DMS 273 (cell line): ENCODE measurements at regions not wholly inside any gene's neighbourhood (a gene's known extent, or its start where the extent isn't known, plus 50 kb on each side); places are given as distances from the start of the nearest gene placed in this dataset.

ENCODE experiments used
- DNase-seq: peaks from one replicate; lab custom pipeline; 2025; ENCODE audit not compliant: unreplicated experiment; lab: John Stamatoyannopoulos, UW

DNA sequence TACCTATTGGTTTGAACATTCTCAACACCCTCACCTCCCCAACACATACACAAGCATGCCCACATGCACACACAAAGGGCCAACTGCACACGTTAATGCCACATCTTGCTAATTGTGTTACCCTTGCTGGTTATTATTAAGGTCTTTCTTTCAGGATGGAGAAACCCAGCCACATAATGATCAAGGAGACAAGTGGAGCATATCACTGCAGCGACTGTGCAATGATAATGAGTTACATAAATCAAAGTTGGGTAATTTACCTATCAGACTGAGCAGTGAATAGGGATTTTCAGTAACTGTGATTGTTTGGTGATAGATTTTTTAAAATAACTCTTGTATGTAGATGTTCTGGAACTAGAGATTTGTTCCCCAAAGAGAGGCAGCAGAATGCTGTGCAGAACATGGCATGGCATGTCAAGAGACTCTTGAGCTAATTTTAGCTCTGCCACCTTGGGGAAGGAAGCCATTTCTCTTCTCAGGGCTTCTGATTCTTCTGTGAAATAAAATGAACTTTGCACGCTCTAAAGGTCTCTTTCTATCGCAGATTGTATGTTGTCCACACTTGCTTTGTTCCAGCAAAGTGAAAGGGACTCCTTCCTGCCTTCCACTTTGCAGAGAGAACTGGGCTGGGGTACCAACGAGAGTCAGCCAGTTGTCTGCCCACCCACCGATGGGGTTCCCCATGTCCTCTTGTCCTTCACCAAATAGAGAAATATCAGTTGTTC is 126.0 kb upstream of the CAMK1G start:
- DNase-seq: no peak

DNA sequence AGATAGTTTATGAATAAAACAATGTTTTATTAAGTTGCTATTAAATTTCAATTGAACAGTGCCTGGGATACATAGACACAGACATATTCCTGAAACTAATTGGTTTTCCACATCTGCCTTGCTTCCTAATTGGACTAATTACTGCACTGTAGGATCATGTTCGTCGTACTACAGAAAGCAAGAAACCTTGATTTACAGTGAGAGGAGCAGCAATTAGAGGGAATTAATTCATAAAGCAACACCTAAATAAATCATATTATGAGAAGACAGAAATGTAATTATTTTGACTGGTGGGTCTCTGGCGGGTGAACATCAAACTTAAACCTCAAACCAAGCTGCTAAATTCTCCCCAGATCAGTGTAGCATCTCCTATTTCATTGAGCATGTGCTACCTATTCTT is 124.6 kb upstream of the CAMK1G start:
- DNase-seq: no peak

DNA sequence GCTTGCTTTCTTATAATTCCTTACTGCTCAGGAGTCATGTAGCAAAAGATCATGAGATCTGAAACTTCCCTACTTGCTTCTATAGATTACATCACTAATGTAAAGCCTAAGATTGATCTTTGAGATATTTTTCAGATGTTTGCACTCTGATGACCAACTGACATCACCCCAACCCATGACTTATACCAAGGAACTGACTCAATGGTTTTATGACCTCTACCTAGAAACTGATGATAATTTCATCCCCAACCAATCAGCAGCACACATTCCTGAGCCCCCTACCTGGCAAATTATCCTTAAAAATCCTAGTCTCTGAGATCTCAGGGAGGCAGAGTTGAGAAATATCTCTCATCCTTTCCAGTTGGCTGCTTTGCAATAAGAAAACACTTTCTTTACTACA is 122.3 kb upstream of the CAMK1G start:
- DNase-seq: no peak

DNA sequence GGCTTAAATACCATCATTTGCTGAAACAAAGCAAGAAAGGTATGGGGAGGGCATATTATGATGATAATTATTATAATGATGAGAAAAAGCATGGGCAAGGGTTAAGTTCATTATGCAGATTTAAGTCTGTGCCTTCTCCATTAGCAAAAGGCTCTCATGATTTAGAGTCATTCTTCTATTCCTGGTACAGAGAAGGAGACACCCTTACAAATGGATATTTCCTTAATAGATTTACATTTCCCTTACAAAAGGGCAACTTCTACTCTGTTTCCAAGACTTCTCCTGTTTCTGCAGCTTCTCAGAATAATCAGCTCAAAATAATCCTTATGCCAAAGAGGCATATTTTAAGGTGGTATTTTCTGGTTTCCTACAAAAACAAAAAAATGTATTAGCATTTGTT is 121.1 kb upstream of the CAMK1G start:
- DNase-seq: no peak

DNA sequence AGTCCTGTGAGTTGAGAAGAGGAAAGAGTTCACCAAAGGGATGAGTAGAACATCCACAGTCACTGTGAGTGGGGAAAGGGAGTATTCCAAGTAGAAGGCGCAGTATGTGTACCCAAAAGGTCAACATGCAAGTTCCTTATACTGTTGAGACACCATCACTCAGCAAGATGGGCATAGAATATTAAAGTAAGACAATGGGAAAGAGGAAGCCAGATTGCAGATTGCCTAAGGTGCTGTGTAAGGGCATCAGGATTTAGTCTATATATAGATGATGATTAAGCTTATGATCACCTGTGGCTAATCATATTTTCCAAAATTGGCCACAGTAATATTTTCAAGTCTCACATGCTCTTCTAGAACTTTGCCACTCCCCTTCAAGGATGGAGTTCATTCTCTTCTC is 120.1 kb upstream of the CAMK1G start:
- no peak for DNase-seq

DNA sequence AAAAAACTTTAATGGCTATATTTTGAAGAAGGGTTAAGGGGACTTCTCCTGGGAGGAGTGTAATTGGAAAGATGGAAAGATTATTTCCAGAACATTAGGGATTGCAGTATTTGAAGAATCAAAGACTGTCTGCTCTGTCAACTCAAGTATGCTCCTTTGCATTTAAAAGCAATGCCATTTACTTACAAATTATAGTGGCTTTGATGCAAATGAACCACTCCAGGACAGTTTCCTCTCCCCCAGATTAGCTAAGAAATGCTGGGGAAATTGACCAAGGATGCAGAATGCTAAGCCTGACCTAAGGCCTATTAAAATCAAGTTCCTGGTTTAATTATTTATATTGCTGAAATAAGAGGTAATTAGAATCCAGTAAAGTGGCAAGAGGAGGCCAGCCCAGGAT is 110.5 kb upstream of the CAMK1G start:
- no peak for DNase-seq

DNA sequence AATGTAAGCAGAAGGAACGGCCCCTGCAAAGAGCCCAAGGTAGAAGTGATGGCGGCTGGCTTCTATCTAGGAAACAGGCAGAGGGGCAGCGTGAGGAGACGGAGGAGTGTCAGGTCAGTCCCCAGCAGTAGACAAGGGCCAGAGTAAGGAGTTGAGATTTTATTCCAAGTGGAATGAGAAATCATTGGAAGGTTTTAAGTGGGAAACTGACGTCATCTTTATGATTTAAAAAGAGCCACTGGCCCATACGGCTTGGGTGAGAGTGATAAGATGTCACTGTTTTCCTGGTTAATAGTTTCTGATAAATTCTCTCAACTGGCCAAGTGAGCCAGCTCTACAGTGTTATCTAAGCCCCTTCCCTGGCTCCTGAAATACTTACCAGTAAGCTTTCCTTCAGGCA is 103.2 kb upstream of the CAMK1G start:
- no peak for DNase-seq

DNA sequence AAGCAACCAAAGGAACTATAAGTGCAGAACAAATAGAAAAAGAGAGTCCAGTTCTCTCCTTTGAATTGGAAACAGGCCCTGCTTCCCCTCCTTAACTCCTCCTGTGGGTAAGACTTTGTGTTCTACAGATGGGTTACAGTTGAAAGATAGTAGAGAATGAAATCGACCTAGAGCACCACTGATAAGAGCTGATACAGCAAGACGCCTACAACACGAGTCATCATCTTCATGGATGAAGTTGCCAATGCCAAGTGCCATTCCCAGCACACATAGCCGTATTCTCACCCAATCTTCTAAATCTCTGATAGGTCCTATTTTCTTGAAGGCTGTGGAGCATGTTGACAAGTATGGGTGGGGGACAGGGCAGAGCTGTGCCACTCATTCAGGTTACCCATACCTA is 99.8 kb upstream of the CAMK1G start:
- DNase-seq: no peak

DNA sequence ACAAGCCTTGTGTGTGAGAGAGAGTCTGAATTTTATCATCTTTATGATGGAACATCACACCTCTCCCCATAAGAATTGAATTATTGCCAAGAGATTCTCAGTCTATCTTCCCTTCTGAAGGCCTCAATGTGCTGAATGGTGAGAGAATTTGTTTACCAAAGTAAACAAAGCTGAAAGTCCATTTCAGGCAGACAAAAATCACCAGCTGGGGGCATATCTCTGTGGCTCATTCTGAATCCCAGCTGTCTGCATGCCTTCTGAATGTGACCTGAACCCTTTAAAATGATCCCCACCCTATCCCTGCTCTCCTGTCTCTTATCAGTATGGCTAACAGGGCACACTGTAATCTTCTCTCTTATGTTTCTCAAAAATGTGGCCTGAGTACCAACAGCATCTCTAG is 99.1 kb upstream of the CAMK1G start:
- no peak for DNase-seq

DNA sequence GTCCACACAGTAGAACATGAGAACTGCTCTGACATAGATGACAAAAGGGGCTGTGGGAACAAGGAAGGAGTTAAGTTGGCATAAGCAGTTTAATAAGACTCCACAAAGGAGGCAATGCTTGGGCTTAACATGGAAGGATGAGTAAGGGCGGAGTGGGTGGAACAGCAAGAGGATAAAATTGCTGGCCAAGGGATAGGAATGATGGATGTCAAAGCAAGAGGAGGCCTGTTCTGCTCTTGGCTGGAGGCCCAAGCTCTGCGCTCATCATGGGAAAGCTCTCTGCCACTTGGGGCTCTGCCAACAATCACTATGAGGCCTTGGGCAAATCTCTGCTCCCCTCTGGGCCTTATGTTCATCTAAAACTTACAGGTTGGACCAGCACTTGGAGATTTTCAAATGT is 98.3 kb upstream of the CAMK1G start:
- DNase-seq: peak; percentile 94

DNA sequence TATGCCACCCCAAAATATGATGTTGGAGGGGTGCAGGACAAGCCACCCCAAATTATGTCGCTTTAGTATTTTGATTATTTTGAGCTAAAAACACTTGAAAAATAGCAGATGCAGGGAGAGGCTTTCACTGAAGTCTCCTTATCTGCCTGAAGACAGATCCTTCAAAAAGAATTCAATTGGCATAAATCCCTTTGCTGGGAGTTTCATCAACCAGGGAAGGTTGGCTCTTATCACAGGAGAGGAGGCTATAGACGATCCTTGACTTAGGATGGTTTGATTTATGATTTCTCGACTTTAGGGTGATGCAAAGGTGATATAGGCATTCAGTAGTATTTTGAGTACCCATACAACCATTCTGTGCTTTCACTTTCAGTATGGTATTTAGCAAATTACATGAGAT is 97.8 kb upstream of the CAMK1G start:
- no peak for DNase-seq

DNA sequence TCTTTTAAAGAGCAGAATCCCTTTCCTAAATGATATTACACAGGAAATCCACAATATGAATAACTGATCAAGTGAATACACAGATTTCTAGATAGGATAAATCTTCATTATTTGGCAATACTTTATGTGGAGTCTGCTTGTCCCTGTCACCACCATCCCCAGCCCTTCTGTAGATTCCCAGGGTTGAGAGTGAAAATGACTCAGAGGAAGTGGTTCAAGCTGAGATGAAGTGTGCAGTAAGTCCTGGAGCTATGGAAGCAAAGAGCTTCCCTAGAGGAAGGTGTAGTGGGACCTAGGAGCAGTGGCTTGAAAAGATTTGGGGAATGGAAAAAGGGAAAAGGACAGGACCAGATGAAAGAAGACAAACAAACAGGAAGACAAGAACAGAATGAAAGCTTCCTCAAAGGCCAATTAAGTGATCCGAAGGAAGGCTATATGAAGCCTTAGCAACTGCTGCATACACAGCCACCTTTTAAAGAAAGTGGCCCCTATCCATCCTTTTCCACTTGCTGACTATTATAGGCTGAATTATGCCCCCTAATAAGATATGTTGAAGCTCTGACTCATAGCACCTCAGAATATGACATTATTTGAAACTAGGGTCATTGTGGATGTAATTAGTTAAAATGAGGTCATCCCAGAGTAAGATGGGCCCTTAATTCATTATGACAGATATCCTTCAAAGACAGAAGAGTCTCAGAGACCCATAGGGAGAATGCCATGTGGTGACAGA is 96.5 kb upstream of the CAMK1G start:
- no peak for DNase-seq

DNA sequence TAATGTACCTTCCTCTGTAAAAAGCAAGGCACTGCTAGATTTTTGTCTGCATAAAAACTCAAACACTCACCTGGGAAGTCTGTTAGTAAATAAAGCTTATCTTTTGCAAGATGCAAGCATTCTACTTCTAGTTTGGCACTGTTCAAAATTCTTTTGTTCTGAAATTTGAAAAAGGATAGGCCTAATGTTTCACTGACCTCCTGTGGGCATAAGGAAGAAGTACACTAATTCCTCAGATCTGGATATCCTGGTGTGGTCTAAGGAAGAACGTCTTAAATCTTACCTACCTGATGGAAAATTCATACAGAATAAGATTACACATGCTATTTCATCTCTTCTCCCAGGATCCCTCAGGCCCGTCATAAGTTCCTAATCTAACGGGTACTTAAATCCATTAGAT is 93.5 kb upstream of the CAMK1G start:
- DNase-seq: peak; percentile 39

DNA sequence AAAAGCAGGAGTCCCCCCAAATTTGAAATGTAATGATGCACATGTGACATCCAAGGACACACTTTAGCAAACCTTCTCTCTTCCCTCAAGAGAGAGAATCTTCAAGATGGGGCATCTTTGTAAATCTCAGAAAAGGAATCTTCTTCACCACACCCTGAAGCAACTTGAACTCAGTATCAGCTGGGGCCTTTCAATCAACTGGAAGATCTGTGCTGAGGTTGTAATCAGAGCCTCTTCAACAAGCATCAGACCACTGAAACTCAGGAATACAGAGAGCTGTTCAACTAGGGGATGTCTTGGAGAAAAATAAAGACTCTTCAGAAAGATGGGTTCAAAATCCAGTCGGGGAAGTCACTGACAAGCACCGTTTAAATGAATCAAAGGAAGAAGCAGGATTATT is 92.5 kb upstream of the CAMK1G start:
- no peak for DNase-seq

DNA sequence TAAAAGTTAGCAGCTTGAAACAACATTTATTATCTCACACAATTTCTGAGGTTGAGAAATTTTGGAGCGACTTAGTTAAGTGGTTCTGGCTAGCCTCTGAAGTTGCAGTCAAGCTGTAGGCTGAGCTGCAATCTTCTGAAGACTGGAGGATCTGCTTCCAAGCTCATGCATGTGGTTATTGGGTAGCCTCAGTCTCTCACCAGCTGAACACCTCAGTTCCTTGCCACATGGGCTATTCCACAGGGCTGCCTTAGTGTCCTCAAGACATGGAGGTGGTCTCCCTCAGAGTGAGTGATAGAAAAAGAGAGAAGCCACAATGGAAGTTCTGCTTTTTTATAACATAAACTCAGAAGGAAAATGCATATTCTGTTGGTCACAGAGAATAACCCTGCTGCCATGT is 92.0 kb upstream of the CAMK1G start:
- DNase-seq: no peak

DNA sequence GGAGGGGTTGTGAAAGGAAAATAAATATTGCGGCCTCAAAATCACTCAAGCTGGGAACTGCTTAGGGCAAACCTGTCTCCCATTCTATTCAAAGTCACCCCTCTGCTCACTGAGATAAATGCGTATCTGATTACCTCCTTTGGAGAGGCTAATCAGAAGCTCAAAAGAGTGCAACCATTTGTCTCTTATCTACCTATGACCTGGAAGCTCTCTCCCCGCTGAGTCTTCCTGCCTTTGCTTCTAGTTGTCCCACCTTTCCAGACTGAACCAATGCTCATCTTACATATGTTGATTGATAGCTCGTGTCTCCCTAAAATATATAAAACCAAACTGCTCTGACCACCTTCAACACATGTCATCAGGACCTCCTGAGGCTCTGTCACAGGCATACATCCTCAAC is 91.6 kb upstream of the CAMK1G start:
- no peak for DNase-seq

DNA sequence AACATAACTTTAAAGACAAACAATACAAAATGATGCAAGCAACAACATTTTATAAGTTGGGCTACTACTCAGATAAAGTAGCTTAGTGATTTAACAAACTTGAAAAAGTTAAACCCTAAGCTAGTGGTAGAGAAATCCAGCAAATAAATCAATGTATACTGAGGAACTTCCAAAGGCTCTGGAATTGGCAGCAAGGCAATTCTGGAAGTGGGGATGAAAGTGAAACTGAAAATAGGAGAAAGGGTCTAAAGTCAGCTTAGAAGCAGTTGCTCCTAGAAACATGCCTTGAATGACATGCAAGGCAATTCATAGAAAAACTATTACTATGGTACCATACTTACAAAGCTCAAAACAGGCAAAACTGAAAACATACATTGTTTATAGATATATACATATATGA is 90.0 kb upstream of the CAMK1G start:
- no peak for DNase-seq

DNA sequence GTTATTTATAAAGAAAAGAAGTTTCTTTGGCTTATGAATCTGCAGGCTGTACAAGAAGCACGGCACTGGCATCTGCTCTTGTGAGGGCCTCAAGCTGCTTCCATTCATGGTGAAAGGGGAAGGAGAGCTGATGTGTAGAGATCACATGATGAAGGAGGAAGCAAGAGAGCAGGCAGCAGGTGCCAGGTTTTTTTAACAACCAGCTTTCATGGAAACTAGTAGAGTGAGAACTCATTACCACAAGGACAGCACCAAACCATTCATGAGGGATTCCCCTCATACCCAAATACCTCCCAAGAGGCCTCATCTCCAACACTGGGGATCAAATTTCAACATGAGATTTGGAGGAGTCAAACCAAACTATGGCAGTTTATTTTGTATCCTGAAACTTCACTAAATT is 85.8 kb upstream of the CAMK1G start:
- no peak for DNase-seq

DNA sequence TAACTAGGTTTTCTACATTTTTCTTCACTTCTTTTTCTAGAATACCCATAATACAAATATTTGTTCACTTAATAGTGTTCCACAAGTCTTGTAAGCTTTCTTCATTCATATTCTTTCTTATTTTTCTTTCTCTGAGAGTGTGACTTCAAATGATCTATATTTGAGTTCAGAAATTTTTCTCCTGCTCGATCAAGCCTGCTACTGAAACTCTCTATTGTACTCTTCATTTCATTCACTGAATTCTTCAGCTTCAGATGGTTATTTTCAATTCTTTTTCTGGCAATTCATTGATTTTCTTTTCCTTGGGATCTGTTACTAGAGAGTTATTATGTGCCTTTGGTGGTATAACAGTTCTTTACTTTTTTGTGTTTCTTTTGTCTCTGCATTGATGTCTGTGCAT is 82.5 kb upstream of the CAMK1G start:
- no peak for DNase-seq

DNA sequence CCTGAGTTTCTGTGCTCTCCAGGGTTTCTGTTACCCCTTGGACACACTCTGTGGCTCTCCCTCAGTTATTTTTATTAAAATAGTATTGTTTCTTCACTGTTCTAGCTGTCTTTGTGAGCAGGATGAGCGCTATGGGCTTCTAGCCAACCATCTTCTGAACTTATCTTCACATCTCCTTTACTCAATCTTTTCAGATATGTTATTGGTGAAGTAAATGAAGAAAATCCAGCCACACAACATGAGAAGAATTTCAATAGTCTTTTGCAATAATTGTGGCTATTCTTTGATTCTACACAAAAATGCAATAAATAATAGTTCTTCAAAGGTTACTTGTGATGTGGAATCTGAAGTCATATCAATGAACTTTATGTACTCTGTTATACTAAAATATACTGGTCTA is 80.3 kb upstream of the CAMK1G start:
- DNase-seq: no peak

DNA sequence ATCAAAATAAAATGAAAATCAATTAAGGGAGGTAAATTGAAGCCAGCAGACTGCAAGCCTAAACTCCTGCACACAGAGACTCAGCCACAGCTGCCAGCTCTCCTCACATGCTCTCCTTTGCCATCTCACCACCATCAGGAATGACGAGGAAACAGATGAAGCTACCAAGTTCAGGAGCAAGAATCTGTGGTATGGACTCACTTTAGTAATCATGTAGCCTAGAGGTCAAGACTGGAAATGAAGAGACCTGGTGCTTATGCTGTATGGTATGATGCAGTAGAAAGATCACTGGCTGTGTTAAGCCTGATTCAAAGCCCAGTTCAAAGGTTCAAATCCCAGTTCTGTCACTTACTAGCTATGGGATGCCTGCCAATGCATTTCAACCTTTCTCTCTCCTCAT is 78.9 kb upstream of the CAMK1G start:
- no peak for DNase-seq

DNA sequence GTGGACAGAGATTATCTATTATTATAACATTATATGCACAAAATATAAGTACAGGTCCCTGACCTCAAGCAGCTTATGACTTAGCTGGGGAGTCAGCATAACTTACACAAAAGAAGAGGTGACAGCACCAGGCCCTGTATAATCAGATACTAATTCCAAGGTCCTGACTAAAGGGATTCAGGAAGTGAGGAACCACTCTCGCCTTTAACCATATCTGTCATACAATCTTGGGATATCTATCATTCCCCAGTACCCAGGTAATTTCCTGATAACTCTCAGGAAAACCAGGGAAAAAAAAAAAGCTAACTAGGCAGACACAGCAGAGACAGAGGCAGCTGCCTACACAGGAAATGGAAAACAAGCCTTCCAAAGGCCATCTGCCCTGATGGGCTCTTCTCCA is 78.5 kb upstream of the CAMK1G start:
- DNase-seq: no peak

DNA sequence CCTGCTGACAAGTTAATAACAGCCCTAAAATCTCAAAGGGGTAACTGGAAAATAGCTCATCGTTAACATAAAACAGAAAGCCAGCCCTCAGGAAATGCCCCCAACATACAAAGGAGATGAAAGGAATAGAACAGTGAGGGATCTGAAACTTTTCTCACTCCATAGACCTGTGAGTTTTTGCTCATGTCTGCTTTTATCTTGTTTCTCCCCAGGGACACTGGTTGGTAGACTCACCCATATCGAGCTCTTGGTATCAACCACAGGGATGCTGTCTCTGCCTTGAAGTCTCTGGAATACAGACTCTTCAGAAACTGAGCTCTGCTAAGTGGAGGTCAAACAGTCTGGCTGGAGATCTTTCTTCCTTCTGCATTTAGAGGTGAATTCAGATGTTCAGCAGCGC is 77.4 kb upstream of the CAMK1G start:
- no peak for DNase-seq
